K562 (cell line): ENCODE measurements at regions not wholly inside any gene's neighbourhood (a gene's known extent, or its start where the extent isn't known, plus 50 kb on each side); places are given as distances from the start of the nearest gene placed in this dataset.

Experiments
- ATAC-seq: fragments of 200-7000 bp; cut with Tn5 transposase; 3 replicates; pipeline ENCODE4 v1.9.1; 2020; ENCODE audit warnings: moderate library complexity
- BruUV-seq: library from RNA; stranded (reverse); fragments of 400-500 nt; replicated peaks from 2 replicates; lab custom pipeline; 2021; lab: Mats Ljungman, UMichigan
- CTCF ChIA-PET: fragments of 300-600 bp; formaldehyde crosslinking; extraction: SDS; loops from one replicate; lab custom pipeline; 2021; ENCODE audit warnings: low intra/inter-chr PET ratio; lab: Yijun Ruan, JAX
- POLR2A ChIA-PET: fragments of 300-600, 350-650 bp; sonication (Branson Sonifier 250); formaldehyde crosslinking; extraction: SDS; loops from one replicate; lab custom pipeline; 2021; ENCODE audit warnings: antibody characterized with exemption, inconsistent platforms; lab: Yijun Ruan, JAX
- DNase-seq, 4 experiments: peaks; one replicate each; pipeline versions ENCODE4 v3.0.0 to v3.0.0-alpha.2; 2011 to 2018; ENCODE audit warnings: low spot score in 3 of 4, mixed read lengths in 3 of 4; ENCODE audit errors: extremely low read depth in 1 of 4
- FAIRE-seq: peaks from 2 replicates; lab custom pipeline; 2011; peaks lifted over from hg19 to GRCh38; lab: Jason Lieb, UNC
- H2AFZ ChIP-seq: 2 replicates; pipeline ENCODE4 v1.6.0; 2011; ENCODE audit warnings: low read depth, low read length, control low read depth, inconsistent platforms
- H3K27ac ChIP-seq: fragments of 200-600 bp; 3 replicates; pipeline ENCODE4 v1.8.0; 2011; ENCODE audit warnings: low read depth, mild to moderate bottlenecking, control low read depth, inconsistent platforms, low read length, moderate library complexity, mixed read lengths; ENCODE audit errors: extremely low read depth
- H3K27me3 ChIP-seq, 2 experiments: fragments of 300-600 bp in 1 of 2; 2 replicates in 1 of 2; 3 replicates in 1 of 2; pipeline versions ENCODE4 v1.6.0 to v1.8.0; 2011; ENCODE audit warnings: inconsistent platforms in 2 of 2, low read length in 2 of 2, mild to moderate bottlenecking in 1 of 2, mixed read lengths in 1 of 2, moderate library complexity in 1 of 2; ENCODE audit not compliant: control insufficient read depth in 2 of 2, insufficient read depth in 2 of 2
- H3K36me3 ChIP-seq: fragments of 300-600 bp; 3 replicates; pipeline ENCODE4 v1.8.0; 2011; ENCODE audit warnings: mild to moderate bottlenecking, low read length, inconsistent platforms; ENCODE audit not compliant: control insufficient read depth, insufficient read depth
- H3K4me1 ChIP-seq, 2 experiments: fragments of 200-600 bp in 1 of 2; replicated peaks in 1 of 2; 2 replicates in 1 of 2; 3 replicates in 1 of 2; pipeline versions ENCODE4 v1.5.1 to v1.8.0; 2011; ENCODE audit warnings: inconsistent platforms in 2 of 2, low read length in 2 of 2, mild to moderate bottlenecking in 1 of 2, mixed read lengths in 1 of 2, moderate library complexity in 1 of 2; ENCODE audit not compliant: control insufficient read depth in 2 of 2, insufficient read depth in 2 of 2
- H3K4me2 ChIP-seq: 2 replicates; pipeline ENCODE4 v1.6.1; 2011; ENCODE audit warnings: low read length, control low read depth, inconsistent platforms, mixed read lengths; ENCODE audit not compliant: insufficient read depth
- H3K4me3 ChIP-seq: fragments of 200-600 bp; sonication (generic), shearing (Covaris generic); 2 replicates; pipeline ENCODE4 v1.5.1; 2016; ENCODE audit warnings: control low read depth, inconsistent platforms
- H3K79me2 ChIP-seq: fragments of 200-600 bp; 3 replicates; pipeline ENCODE4 v1.8.0; 2011; ENCODE audit warnings: low read length, inconsistent platforms; ENCODE audit not compliant: control insufficient read depth, insufficient read depth
- H3K9ac ChIP-seq, 2 experiments: 2 replicates each; pipeline versions ENCODE4 v1.6.0 to v1.6.1; 2011; ENCODE audit warnings: low read depth in 2 of 2, low read length in 2 of 2, control low read depth in 1 of 2, inconsistent platforms in 1 of 2, mild to moderate bottlenecking in 1 of 2, mixed read lengths in 1 of 2; ENCODE audit not compliant: insufficient read depth in 1 of 2
- H3K9me1 ChIP-seq: one replicate; pipeline ENCODE4 v1.6.0; 2011; ENCODE audit warnings: inconsistent platforms, mild to moderate bottlenecking, low read length, moderate library complexity; ENCODE audit not compliant: control insufficient read depth, insufficient read depth
- H3K9me3 ChIP-seq: replicated peaks from 2 replicates; pipeline ENCODE4 v1.5.1; 2011; ENCODE audit warnings: low read depth, low read length, inconsistent platforms; ENCODE audit not compliant: control insufficient read depth, insufficient read depth
- H4K20me1 ChIP-seq: replicated peaks from 2 replicates; pipeline ENCODE4 v1.6.1; 2011; ENCODE audit warnings: low read length, inconsistent platforms, mixed read lengths; ENCODE audit not compliant: control insufficient read depth, insufficient read depth
- FOXJ2 ChIP-seq: fragments of 200-800 bp; sonication (Bioruptor generic); IDR thresholded peaks from 2 replicates; pipeline ENCODE4 v1.6.1; 2016; ENCODE audit warnings: missing genetic modification characterization, missing compliant biosample characterization
- GATAD2B ChIP-seq: fragments of 450-650 bp; IDR thresholded peaks from 2 replicates; pipeline ENCODE4 v1.6.1; 2017; ENCODE audit warnings: mild to moderate bottlenecking, borderline replicate concordance
- HDAC6 ChIP-seq: IDR thresholded peaks from 2 replicates; pipeline ENCODE4 v1.6.1; 2012; ENCODE audit warnings: low read depth, mild to moderate bottlenecking, control low read depth, inconsistent platforms, low read length, moderate library complexity
- HIVEP1 ChIP-seq: fragments of 250-450 bp; sonication (Bioruptor Pico); IDR thresholded peaks from 2 replicates; pipeline ENCODE4 v1.4.0; 2020; ENCODE audit warnings: mild to moderate bottlenecking
- NFE2 ChIP-seq: IDR thresholded peaks from 2 replicates; pipeline ENCODE4 v1.6.1; 2014; ENCODE audit warnings: antibody characterized with exemption, low read depth
- NR4A1 ChIP-seq, 2 experiments: fragments of 250-450 bp in 1 of 2; fragments of 450-650 bp in 1 of 2; sonication (Bioruptor Pico) in 1 of 2; IDR thresholded peaks; 2 replicates each; pipeline versions ENCODE4 v1.4.0 to v1.6.1; 2016 to 2020; ENCODE audit warnings: mild to moderate bottlenecking in 2 of 2, missing compliant biosample characterization in 1 of 2, missing genetic modification characterization in 1 of 2, moderate library complexity in 1 of 2
- POLR2G ChIP-seq: fragments of 200-400 bp; formaldehyde crosslinking; IDR thresholded peaks from 2 replicates; pipeline ENCODE4 v1.6.1; 2017; ENCODE audit warnings: low read depth, mild to moderate bottlenecking, antibody characterized with exemption, low read length, moderate library complexity
- PYGO2 ChIP-seq: fragments of 450-650 bp; IDR thresholded peaks from 2 replicates; pipeline ENCODE4 v1.6.1; 2016; ENCODE audit warnings: mild to moderate bottlenecking, missing genetic modification characterization, moderate library complexity, missing compliant biosample characterization
- SMC3 ChIP-seq: conservative IDR thresholded peaks from 2 replicates; pipeline ENCODE4 v1.6.1; 2011; ENCODE audit warnings: low read depth, low read length, improper control_type of control experiment; ENCODE audit not compliant: insufficient read depth
- ZNF717 ChIP-seq: fragments of 250-450 bp; sonication (Bioruptor Pico); IDR thresholded peaks from 2 replicates; pipeline ENCODE4 v1.5.0; 2021
- ZNF740 ChIP-seq, 3 experiments: fragments of 200-800 bp in 1 of 3; sonication (Bioruptor generic) in 1 of 3; sonication (generic) in 1 of 3; formaldehyde crosslinking in 1 of 3; IDR thresholded peaks; 2 replicates each; pipeline versions ENCODE4 v1.6.1 to v1.8.0; 2016 to 2022; ENCODE audit warnings: mild to moderate bottlenecking in 2 of 3, missing compliant biosample characterization in 2 of 3, missing genetic modification characterization in 2 of 3, missing genetic modification reagents in 1 of 3
- WGBS: fragments of 100-300 bp; shearing (Covaris generic); methylation state at CpG from one replicate; pipeline ENCODE4 v1.1.6; 2016; ENCODE audit warnings: low coverage, mixed read lengths; ENCODE audit not compliant: insufficient coverage; ENCODE audit errors: missing lambda C conversion rate; 5-methylcytosine and 5-hydroxymethylcytosine counted together
- in situ Hi-C: fragments of 300-500 bp; cut with MboI; formaldehyde crosslinking; loops from 4 replicates; pipeline ENCODE4 v1.15.0; 2018; ENCODE audit warnings: inconsistent platforms, mixed read lengths
- intact Hi-C: fragments of 100-400 bp; cut with micrococcal nuclease; formaldehyde crosslinking; loops from 2 replicates; pipeline ENCODE4 v1.14.2; 2022

- H4K20me1 ChIP-seq, result no peaks in the 10 kb centered on the region
- no peak overlapping the region for H3K4me3 ChIP-seq
- no peak overlapping the region for H2AFZ ChIP-seq
- H3K4me1 ChIP-seq, result no peaks in the 10 kb centered on the region
- ATAC-seq, result no peak
- H3K9ac ChIP-seq, result no peak overlapping the region
- H3K9me1 ChIP-seq, result no peaks in the 10 kb centered on the region
- no peak overlapping the region for H3K27ac ChIP-seq
- DNase-seq, result no peak
- no peaks in the 10 kb centered on the region for H3K27me3 ChIP-seq
- ChIA-PET POLR2A (no interaction called here), CTCF (no interaction called here)
- 0% methylated on average over 4 of the region's 4 CpGs for WGBS
- BruUV-seq, result no TSS peak
- intact Hi-C loops, result no loop called here
- no peak overlapping the region for H3K4me2 ChIP-seq
- FAIRE-seq, result no peak
- H3K9me3 ChIP-seq, result no peaks in the 10 kb centered on the region
- H3K36me3 ChIP-seq, result no peaks in the 10 kb centered on the region
- no peaks in the 10 kb centered on the region for H3K79me2 ChIP-seq
- in situ Hi-C loops, result no loop called here
- TF ChIP-seq ZNF717 (CRISPR knock-in tag) (no peak), NR4A1 (CRISPR knock-in tag; IDR thresholded peaks at IDR 0.05) (no peak), NR4A1 (tag; IDR thresholded peaks at IDR 0.05) (no peak), GATAD2B (no peak), HIVEP1 (CRISPR knock-in tag) (no peak), FOXJ2 (tag) (no peak), HDAC6 (no peak), SMC3 (no peak), NFE2 (no peak), ZNF740 (CRISPR knock-in tag; IDR thresholded peaks at IDR 0.05) (no peak), ZNF740 (tag; IDR thresholded peaks at IDR 0.05) (no peak), POLR2G (no peak), PYGO2 (no peak)
Observed at GRCh38 chr6:77151241-77151640, 312.1 kb downstream of the HTR1B start.
